Transverse colon (tissue), 4 donors: ENCODE measurements at regions not wholly inside any gene's neighbourhood (a gene's known extent, or its start where the extent isn't known, plus 50 kb on each side); places are given as distances from the start of the nearest gene placed in this dataset.

Source experiments
- CTCF ChIP-seq, 5 experiments: fragments of 200-600 bp in 3 of 5; fragments of 450-650 bp in 2 of 5; sonication (generic) in 3 of 5; IDR thresholded peaks; 1 replicate in 2 of 5; 2 replicates in 3 of 5; pipeline ENCODE4 v1.5.1; 2016 to 2017; ENCODE audit warnings: antibody characterized with exemption in 5 of 5, inconsistent platforms in 3 of 5, mild to moderate bottlenecking in 2 of 5, moderate library complexity in 1 of 5
- EP300 ChIP-seq: sonication (generic); formaldehyde crosslinking; IDR thresholded peaks from one replicate; pipeline ENCODE4 v1.6.1; 2017; ENCODE audit warnings: antibody characterized with exemption, low read depth
- POLR2A ChIP-seq: fragments of 450-650 bp; IDR thresholded peaks from one replicate; pipeline ENCODE4 v1.6.1; 2016; ENCODE audit warnings: antibody characterized with exemption, mild to moderate bottlenecking, moderate library complexity
- POLR2AphosphoS5 ChIP-seq, 3 donors: sonication (generic); formaldehyde crosslinking; IDR thresholded peaks; one replicate each; pipeline ENCODE4 v1.6.1; 2016; ENCODE audit warnings: antibody characterized with exemption in 3 of 3

GRCh38 chr4:175048906-175049305 is 130.7 kb downstream of the ADAM29 start:
- TF ChIP-seq CTCF (IDR thresholded peaks at IDR 0.05) (no peak), POLR2A (no peak), POLR2AphosphoS5 (IDR thresholded peaks at IDR 0.05) (no peak), EP300 (no peak)
